ENCODE measurements at regions not wholly inside any gene's neighbourhood (a gene's known extent, or its start where the extent isn't known, plus 50 kb on each side); places are given as distances from the start of the nearest gene placed in this dataset.
"Not testable (repeated sequence)": the region's sequence is repeated elsewhere in the genome, so short reads cannot be mapped to it uniquely, and the experiment has no call there.

DNA sequence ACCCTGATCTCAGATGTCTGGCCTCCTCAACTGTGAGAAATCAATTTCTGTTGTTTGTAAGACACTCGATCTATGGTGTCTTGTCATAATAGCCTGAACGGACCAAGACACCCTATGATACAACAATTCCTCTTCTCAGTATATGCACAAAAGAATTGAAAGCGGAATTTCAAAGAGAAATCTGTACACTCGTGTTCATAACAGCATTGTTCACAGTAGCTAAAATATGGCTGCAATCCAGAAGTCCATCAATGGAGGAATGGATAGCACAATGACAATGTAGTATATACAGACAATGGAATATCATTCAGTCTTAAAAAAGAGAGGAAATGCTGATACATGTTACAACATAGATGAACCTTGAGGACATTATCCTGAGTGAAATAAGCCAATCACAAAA lies 354.6 kb downstream of the SFMBT2 start:
- no peak for DNase-seq

DNA sequence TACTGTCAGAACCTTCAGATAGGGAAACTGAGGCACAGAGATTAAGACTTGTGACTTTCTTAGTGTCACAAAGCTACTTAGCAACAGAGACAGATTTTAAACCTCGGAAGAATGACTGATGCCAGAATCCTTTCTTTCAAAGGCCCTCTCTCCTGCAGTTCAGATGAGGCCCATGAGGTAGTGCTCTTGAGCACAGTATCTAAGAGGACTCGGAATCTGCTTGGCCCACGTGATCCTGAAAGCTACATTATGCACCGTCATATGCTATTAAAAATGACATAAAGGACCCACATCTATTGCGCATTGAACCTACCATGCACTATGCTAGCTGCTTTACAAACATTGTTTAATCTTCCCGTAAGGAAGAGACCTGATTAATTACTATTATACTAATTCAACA lies 355.9 kb downstream of the SFMBT2 start:
- DNase-seq: no peak

DNA sequence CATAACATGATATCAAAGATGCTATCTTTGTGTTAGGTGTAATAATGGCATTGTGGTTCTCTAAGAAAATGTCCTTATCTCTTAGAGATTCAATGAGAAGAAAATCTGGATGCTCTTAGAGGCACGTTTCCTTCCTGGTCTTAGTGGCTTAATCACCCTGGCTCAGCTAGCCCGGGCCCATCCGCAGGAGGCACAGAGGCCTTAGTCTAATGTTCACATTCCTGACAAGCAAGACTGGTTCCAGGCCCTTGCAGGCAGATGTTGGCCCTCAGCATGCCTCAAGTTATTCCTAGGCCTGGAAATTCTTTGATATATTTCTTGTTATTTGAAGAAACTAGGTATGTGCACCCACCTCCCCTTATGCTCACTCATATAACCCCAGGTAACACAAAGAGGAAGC lies 357.6 kb downstream of the SFMBT2 start:
- no peak for DNase-seq

DNA sequence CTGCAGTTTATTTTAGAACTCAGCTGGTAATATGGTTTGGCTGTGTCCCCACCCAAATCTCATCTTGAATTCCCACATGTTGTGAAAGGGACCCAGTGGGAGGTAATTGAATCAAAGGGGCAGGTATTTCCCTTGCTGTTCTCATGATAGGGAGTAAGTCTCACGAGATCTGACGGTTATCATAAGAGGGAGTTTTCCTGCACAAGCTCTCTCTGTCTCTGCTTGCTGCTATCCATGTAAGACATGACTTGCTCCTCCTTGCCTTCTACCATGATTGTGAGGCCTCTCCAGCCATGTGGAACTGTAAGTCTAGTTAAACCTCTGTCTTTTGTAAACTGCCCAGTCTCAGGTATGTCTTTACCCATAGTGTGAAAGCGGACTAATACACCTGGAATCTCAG lies 360.8 kb downstream of the SFMBT2 start:
- DNase-seq: not testable (repeated sequence)

DNA sequence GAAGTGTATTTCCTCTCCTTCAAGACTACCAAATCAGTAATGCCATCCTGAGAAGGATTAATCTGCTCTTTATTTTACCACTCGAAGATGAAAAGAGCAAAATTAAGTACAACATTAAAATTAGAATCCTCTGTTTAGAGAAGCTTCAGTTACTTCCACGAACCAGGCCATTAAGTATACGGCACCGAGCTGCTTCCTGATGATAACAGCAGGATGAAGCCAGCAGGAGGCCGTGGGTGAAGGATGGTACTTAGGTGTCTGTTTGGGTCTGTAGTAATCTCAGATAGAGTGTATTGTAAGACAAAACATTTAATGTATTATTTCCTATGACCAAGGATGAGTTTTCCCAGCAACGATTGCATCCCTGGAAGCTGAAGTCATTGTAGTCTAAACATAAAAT lies 362.8 kb downstream of the SFMBT2 start:
- no peak for DNase-seq

DNA sequence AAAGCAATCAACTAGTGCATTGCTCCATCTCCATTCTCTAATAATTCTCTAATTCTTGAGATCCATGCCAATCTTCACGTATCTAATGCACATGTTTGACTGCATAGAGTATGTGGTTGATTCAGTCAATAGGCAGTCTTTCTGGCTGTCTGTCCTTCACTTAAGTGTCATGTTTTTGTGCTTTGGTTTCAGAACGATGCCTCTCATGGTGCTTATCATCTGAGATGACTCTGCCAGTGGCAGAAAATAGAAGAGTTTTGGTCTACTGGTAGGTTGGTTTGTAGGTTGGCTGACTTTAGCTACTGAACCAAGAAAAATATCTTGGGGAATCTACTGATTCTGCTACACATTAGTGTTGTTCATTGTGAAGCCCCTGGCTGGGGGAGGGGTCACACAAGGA lies 364.2 kb downstream of the SFMBT2 start:
- DNase-seq: no peak

DNA sequence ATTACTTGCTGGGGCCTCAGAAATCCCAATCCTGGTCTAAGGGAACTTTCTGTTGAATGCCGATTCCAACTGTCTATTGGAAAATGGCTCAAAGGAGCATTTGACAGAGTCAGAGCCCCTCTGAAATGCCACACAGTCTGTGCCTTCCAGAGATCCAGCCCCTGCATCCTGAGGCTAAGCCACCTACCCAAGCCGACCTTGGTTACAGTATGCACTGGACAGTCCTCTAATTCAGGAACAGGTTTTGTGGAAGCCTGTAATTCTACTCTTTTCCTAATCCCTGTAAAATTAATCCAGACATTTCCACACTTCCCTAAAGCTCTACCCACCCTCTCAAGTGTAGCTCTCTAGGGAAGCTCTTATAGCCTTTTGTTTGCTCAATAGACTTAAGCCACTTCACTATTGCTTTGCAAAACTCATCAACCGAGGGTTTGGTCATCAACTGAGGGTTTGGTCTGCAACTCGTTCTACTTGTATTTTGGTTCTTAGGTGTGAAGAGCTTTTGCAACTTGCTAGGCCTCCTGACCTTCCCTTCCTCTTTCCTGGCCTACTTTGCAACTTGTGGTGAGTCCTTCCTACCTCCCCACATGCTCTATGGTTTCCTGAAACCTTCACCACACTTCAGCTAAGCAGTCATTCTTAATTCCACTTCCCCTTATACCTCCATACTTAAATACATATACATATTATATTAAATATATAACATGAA lies 364.8 kb downstream of the SFMBT2 start:
- DNase-seq: no peak

DNA sequence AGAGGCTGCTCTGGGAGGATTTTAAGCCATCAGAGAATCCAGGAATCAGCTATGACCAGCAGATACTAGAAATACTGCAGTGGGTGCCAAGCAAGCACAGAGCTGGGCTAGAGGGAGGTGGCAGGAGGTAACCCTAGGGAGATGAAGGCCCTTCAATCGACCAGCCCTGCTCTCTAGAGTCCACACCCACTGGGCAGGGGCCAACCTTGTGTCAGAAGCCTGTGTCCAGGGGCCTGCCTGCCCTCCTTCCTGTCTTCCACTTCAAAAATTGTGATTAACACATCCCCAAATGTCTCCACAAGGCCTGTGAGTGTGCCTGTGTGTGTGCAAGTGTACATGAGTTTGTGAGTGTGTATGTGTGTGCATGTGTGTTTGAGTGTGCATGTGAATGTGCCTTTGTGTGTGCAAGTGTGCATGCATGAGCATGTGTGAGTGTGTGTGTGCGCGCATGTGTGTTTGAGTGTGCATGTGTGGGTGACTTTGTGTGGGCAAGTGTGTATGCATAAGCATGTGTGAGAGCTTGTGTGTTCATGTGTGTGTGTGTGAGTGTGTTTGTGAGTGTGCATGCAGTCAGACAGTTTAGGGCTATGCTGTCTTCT lies 367.7 kb downstream of the SFMBT2 start:
- DNase-seq: no peak

DNA sequence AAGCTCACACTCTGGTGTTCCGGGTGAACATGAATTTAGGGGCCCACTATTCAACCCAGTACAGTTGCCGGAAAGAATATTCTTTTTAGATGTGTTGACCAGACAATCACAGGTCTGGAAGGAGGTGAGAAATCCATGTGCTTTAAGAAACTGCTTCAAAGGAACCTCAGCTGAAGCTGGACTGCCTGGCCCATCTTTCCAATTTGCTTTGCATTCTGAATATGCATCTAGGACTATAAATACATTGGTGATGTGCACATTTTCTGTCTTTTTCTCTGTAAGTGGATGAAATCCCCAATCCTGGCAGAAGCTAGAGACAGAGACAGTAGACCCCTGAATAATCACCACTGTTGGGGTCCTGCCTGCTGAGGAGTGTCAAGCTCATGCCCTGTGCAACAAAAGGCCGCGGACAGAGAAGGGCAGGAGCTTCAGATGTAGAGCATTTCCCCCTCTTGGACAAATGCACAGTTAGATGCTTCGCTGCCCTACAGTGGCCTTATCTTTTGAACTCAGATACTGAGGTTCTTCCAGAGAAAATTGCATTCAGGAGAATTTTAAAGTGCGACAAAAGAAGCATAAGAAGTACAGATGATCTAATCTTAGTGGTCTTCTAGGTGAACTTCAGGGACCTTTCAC lies 368.3 kb downstream of the SFMBT2 start:
- no peak for DNase-seq

DNA sequence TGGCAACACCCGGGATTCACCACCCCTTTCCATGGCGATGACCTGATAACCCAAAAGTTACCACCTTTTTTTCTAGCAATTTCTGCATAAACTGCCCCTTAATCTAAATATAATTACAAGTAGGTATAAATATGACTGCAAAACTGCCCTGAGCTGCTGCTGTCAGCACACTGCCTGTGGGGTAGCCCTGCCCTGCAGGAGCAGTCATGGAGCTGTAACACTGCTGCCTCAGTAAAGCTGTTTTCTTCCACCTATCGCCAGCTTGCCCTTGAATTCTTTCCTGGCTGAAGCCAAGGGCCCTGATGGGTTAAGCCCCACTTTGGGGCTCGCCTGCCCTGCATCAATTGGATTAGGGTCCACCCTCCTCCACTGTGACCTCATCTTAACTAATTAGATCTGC lies 368.8 kb downstream of the SFMBT2 start:
- DNase-seq: no peak

DNA sequence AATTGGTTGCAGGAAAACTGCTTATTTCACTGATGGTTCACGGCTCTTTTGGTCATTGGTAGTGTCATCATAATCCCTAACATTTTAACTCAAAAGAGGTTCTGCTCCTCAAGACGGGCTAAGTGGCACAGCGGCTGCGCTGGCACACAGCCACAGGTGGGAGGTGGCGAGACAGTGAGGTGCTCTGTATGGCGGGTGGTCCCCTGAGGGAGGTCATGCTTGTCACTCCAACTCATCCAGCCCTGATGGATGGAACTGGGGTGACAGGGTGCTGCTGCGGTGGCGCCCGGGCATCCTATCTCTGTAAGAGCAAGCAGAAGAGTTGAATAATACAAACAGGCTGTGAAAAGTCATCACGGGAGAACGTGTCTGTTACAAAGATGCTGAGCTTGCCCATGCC lies 370.2 kb downstream of the SFMBT2 start:
- DNase-seq: no peak

DNA sequence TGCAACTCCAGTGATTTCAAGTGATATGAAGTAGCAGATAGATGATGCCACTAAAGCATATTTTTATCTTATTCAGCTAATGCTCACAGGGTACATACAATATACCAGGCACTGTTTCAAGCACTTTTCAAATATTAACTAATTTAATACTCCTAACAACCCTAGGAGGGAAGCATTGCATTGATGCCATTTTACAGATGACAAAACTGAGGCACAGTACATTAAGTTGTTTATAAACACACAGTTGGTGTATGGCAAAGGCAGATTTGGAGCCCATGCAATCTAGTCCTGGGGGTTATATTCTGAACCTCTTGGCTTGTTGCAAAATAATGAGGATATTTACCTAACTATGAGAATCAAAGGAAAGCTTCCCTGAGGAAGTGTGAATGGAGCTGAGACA lies 371.0 kb downstream of the SFMBT2 start:
- no peak for DNase-seq

DNA sequence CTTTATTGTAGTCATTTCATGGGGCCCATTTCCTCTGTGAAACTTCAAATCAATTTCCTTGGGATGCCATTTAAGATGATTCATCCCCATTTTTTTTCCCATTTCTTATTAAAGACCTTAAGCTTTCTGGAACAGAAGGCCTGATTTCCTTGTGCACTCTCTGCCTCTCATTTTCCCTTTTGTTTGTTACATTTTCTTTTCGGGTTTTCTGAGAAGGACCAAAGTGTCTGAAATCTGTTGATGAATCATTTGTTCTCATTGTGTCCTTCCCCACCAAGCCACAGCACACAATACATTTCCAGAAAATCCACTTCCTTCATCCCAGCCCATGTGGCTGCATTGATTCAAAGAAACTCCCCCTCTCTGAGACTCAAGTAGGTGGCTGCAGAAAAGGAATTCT lies 372.4 kb downstream of the SFMBT2 start:
- no peak for DNase-seq

DNA sequence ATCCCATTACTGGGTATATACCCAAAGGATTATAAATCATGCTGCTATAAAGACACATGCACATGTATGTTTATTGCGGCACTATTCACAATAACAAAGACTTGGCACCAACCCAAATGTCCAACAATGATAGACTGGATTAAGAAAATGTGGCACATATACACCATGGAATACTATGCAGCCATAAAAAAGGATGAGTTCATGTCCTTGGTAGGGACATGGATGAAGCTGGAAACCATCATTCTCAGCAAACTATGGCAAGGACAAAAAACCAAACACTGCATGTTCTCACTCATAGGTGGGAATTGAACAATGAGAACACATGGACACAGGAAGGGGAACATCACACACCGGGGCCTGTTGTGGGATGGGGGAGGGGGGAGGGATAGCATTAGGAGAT lies 373.4 kb downstream of the SFMBT2 start:
- DNase-seq: not testable (repeated sequence)

DNA sequence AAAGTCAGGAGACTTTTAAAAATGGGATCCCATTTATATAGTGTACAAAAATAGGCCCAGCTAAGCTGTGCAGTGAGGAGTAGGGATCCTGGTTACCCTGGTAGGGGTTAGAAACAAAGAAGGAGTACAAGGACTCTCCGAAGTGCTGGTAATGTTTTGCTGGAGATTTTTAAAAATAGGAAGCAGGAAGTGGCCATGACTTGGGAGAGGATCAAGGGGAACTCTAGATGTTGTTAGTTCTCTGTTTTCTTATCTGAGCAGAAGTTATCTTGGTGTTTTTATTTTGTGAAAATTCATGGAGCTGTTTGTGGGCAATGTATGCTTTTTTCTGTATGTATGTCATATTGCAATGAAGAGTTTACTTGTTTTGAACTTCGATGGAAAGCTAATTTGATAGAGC lies 373.9 kb downstream of the SFMBT2 start:
- no peak for DNase-seq

DNA sequence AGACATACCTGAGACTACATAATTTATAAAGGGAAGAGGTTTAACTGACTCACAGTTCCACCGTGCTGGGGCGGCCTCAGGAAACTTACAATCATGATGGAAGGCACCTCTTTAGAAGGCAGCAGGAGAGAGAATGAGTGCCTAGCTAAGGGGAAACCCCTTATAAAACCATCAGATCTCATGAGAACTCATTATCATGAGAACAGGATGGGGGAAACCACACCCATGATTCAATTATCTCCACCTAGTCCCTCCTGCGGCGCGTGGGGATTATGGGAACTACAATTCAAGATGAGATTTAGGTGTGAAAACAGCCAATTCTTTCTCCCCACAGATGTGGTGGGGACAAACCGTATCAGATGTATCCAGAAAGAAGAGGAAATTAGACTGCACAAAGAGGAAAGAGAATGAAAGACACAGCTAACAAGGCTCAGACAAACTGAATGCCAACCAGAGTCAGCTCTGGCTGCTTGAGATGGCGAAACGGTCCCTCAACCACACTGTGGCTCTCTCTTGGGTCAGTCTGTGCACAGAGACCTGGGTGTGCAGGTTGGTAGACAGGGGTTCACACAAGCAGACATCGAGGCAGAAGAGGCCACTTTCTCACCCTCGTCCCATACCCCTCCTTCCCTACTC lies 375.6 kb downstream of the SFMBT2 start:
- no peak for DNase-seq

DNA sequence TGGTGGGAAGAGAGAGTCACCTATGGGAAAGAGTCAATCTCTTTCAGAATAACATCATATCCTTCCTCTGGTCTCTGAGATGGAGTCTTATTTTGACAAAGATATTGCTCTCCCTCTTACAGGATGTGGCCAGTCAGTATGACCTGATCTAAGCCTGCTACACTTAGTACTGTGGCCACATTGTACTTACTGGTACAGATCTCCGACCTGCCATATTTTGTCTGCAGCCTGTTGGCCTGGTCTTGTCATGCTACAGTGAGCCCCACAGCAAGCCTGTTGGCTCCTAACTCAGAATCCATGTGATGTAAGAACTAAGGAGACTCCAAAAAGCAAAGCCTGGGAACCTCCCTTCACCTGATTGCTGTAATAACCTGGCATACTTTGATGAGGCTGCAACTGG lies 377.8 kb downstream of the SFMBT2 start:
- DNase-seq: no peak

DNA sequence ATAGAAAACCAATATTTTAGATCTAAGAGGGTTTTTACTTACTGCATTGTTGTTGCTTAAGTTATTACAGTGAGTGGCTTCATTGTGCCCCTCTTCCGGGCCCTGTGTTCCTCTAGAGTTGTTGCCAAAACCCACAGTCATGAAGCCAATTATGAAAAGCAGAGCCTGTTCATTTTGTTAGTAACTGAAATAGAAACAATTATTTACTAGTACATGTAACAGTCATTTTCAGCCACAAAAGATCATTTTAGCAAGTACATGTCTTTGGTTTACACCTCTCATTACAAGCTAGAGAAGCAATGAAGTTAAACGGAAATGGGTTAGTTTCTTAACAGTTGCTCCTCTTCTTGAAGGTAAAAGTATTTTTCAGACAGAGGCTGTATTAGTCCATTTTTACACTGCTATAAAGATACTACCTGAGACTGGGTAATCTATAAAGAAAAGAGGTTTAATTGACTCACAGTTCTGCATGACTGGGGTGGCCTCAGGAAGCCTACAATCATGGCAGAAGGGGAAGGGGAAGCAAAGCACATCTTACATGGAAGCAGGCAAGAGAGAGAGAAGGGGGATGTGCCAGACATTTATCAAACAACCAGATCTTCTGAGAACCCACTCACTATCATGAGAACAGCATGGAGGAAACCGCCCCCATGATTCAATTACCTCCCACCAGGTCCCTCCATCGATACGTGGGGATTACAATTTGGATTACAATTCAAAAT lies 380.5 kb downstream of the SFMBT2 start:
- DNase-seq: no peak

DNA sequence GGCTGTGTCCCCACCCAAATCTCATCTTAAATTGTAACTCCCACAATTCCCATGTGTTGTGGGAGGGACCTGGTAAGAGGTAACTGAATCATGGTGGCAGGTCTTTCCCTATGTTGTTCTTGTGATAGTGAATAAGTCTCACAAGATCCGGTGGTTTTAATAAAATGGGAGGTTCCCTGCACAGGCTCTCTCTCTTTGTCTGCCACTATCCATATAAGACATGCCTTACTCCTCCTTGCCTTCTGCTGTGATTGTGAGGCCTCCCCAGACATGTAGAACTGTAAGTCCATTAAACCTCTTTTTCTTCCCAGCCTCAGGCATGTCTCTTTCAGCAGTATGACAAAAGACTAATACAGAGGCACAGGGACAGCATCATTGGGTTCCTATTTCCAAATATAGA lies 381.2 kb downstream of the SFMBT2 start:
- no peak for DNase-seq

DNA sequence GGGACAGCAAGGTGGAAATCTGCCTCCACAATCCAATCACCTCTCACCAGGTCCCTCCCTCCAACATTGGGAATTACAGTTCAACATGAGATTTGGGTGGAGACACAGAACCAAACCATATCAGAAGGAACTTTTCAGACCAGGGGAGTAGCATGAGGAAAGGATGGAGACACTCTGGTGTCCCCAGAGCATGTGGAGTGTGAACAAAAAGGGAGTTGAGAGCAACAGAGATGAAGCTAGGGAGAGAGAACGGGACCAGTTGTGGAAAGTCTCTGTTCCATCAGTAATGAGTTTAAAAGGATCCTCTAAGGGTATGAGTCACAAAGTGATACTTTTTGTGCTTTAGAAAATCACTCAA lies 382.0 kb downstream of the SFMBT2 start:
- DNase-seq: no peak

DNA sequence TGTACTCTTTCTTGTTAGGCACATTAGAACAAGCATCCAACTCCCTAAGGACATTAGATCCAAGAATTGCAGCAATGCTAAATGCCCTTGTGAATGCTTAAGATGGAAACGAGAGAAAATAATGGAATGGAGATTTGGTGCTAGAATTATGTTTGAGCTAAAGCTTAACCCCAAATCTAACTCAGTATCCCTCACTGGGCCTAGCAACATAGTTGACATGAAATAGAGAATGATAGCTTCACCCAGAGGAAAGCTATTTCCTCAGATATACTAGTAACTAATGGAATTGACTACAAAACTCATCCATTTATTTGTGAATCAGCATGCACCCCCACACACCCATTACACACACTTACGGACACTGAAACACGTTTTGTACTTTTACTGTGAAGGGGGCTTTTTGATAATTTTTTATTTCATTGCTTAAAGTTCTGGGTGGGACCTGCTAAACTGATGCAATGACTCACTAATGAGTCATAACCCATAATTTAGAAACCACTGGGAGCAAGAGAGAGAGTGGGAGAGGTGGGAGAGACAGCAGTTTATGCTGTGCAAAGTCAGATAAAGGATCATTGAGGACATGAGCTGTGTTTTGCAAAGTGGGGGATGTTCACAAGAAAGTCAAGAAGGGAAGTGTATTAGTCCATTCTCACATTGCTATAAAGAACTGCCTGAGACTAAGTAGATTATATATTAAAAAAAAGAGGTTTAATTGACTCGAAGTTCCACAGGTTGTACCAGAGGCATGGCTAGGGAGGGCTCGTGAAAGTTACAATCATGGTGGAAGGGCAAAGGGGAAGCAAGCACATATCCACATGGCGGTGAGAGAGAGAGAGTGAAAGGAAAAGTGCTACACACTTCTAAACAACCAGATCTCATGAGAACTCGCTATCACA lies 382.7 kb downstream of the SFMBT2 start:
- DNase-seq: no peak

DNA sequence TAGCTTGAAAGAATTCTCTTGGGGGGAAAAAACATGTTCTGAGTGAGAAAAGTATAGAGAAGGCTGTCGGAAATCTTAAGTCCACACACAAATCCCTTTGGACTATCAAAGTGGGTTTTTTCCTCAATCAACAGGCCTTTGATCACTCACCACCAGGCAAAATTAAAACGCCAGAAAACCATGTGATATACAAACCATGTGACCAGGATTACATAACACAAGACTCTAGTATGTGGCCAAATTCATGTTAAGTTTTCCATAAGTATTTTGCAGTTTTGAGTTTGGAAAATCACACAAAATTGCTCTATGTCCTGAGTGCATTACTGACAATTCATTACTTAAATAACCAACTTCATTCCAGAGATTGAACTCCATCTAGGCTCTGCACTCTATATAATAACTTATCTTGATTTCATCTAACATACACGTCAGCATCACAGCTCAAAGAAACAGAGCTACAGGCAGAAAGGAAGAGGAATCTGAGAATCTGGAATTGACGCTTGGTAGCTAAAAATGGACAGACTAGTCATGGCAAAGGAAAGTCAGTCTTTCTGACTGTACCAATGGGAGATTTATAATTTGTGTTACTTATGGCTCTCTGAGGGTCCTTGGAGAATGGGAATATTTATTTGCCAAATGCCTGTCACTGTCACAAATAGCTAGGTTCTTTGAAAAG lies 383.5 kb downstream of the SFMBT2 start:
- DNase-seq: peak; percentile 18
